ENCODE measurements at regions not wholly inside any gene's neighbourhood (a gene's known extent, or its start where the extent isn't known, plus 50 kb on each side); places are given as distances from the start of the nearest gene placed in this dataset.

- Histone ChIP-seq H3K9me3 (ENCODE audit: control insufficient read depth, insufficient read depth, low read length) (no peaks in the 10 kb centered on the region), H3K27me3 (ENCODE audit: control insufficient read depth, insufficient read depth, low read length) (no peaks in the 10 kb centered on the region), H3K4me1 (ENCODE audit: control insufficient read depth, insufficient read depth, low read length) (no peaks in the 10 kb centered on the region), H3K36me3 (ENCODE audit: control insufficient read depth, insufficient read depth, low read length) (no peaks in the 10 kb centered on the region), H3K27ac (ENCODE audit: low read depth, low read length) (no peak overlapping the region), H3K4me3 (ENCODE audit: low read depth, low read length) (no peak overlapping the region)
- WGBS (ENCODE audit: insufficient coverage): no CpG with 5 or more reads among the region's 2 CpGs
- no peak for DNase-seq (ENCODE audit: low read depth in 4 of 6, low spot score in 6 of 6)
Observed at GRCh38 chr4:89563431-89563830, 255.8 kb upstream of the GPRIN3 start.

- Histone ChIP-seq H3K4me3 (ENCODE audit: low read depth, low read length) (no peak overlapping the region), H3K27ac (ENCODE audit: low read depth, low read length) (no peak overlapping the region), H3K27me3 (ENCODE audit: control insufficient read depth, insufficient read depth, low read length) (no peaks in the 10 kb centered on the region), H3K36me3 (ENCODE audit: control insufficient read depth, insufficient read depth, low read length) (no peaks in the 10 kb centered on the region), H3K4me1 (ENCODE audit: control insufficient read depth, insufficient read depth, low read length) (no peaks in the 10 kb centered on the region), H3K9me3 (ENCODE audit: control insufficient read depth, insufficient read depth, low read length) (no peaks in the 10 kb centered on the region)
- DNase-seq (ENCODE audit: low read depth in 4 of 6, low spot score in 6 of 6): no peak
- WGBS (ENCODE audit: insufficient coverage): no CpG with 5 or more reads among the region's 3 CpGs
Observed at GRCh38 chr4:89562746-89563145, 255.1 kb upstream of the GPRIN3 start.

- DNase-seq (ENCODE audit: low read depth in 4 of 6, low spot score in 6 of 6): no peak
- Histone ChIP-seq H3K4me1 (ENCODE audit: control insufficient read depth, insufficient read depth, low read length) (no peaks in the 10 kb centered on the region), H3K4me3 (ENCODE audit: low read depth, low read length) (no peak overlapping the region), H3K27ac (ENCODE audit: low read depth, low read length) (no peak overlapping the region), H3K36me3 (ENCODE audit: control insufficient read depth, insufficient read depth, low read length) (no peaks in the 10 kb centered on the region), H3K9me3 (ENCODE audit: control insufficient read depth, insufficient read depth, low read length) (no peaks in the 10 kb centered on the region), H3K27me3 (ENCODE audit: control insufficient read depth, insufficient read depth, low read length) (no peaks in the 10 kb centered on the region)
- WGBS (ENCODE audit: insufficient coverage): 86% methylated on average over 1 of the region's 2 CpGs
Observed at GRCh38 chr4:89561048-89561447, 253.4 kb upstream of the GPRIN3 start.

GRCh38 chr4:89558147-89558546 lies 250.5 kb upstream of the GPRIN3 start:
- no peaks in the 10 kb centered on the region for H3K36me3 ChIP-seq (ENCODE audit: control insufficient read depth, insufficient read depth, low read length)
- no peak for DNase-seq (ENCODE audit: low read depth in 4 of 6, low spot score in 6 of 6)
- no peaks in the 10 kb centered on the region for H3K9me3 ChIP-seq (ENCODE audit: control insufficient read depth, insufficient read depth, low read length)
- H3K4me1 ChIP-seq (ENCODE audit: control insufficient read depth, insufficient read depth, low read length): no peaks in the 10 kb centered on the region
- WGBS (ENCODE audit: insufficient coverage): no CpG with 5 or more reads among the region's 1 CpG
- H3K27me3 ChIP-seq (ENCODE audit: control insufficient read depth, insufficient read depth, low read length): no peaks in the 10 kb centered on the region
- H3K4me3 ChIP-seq (ENCODE audit: low read depth, low read length): no peak overlapping the region
- no peak overlapping the region for H3K27ac ChIP-seq (ENCODE audit: low read depth, low read length)

- H3K4me3 ChIP-seq (ENCODE audit: low read depth, low read length): no peak overlapping the region
- 83% methylated on average over 1 of the region's 4 CpGs for WGBS (ENCODE audit: insufficient coverage)
- H3K27ac ChIP-seq (ENCODE audit: low read depth, low read length): no peak overlapping the region
- no peaks in the 10 kb centered on the region for H3K9me3 ChIP-seq (ENCODE audit: control insufficient read depth, insufficient read depth, low read length)
- H3K27me3 ChIP-seq (ENCODE audit: control insufficient read depth, insufficient read depth, low read length): no peaks in the 10 kb centered on the region
- no peaks in the 10 kb centered on the region for H3K36me3 ChIP-seq (ENCODE audit: control insufficient read depth, insufficient read depth, low read length)
- no peaks in the 10 kb centered on the region for H3K4me1 ChIP-seq (ENCODE audit: control insufficient read depth, insufficient read depth, low read length)
- DNase-seq (ENCODE audit: low read depth in 4 of 6, low spot score in 6 of 6): no peak
Observed at GRCh38 chr4:89556601-89557305, 249.2 kb upstream of the GPRIN3 start.

GRCh38 chr4:89551191-89551590 lies 243.6 kb upstream of the GPRIN3 start:
- Histone ChIP-seq H3K27ac (ENCODE audit: low read depth, low read length) (no peak overlapping the region), H3K36me3 (ENCODE audit: control insufficient read depth, insufficient read depth, low read length) (no peaks in the 10 kb centered on the region), H3K4me1 (ENCODE audit: control insufficient read depth, insufficient read depth, low read length) (no peaks in the 10 kb centered on the region), H3K9me3 (ENCODE audit: control insufficient read depth, insufficient read depth, low read length) (no peaks in the 10 kb centered on the region), H3K4me3 (ENCODE audit: low read depth, low read length) (no peak overlapping the region), H3K27me3 (ENCODE audit: control insufficient read depth, insufficient read depth, low read length) (no peaks in the 10 kb centered on the region)
- no CpG with 5 or more reads among the region's 3 CpGs for WGBS (ENCODE audit: insufficient coverage)
- no peak for DNase-seq (ENCODE audit: low read depth in 4 of 6, low spot score in 6 of 6)

- Histone ChIP-seq H3K4me1 (ENCODE audit: control insufficient read depth, insufficient read depth, low read length) (no peaks in the 10 kb centered on the region), H3K4me3 (ENCODE audit: low read depth, low read length) (no peak overlapping the region), H3K27me3 (ENCODE audit: control insufficient read depth, insufficient read depth, low read length) (no peaks in the 10 kb centered on the region), H3K9me3 (ENCODE audit: control insufficient read depth, insufficient read depth, low read length) (no peaks in the 10 kb centered on the region), H3K27ac (ENCODE audit: low read depth, low read length) (no peak overlapping the region), H3K36me3 (ENCODE audit: control insufficient read depth, insufficient read depth, low read length) (no peaks in the 10 kb centered on the region)
- WGBS (ENCODE audit: insufficient coverage): 100% methylated on average over 1 of the region's 1 CpG
- no peak for DNase-seq (ENCODE audit: low read depth in 4 of 6, low spot score in 6 of 6)
Observed at GRCh38 chr4:89549907-89550306, 242.3 kb upstream of the GPRIN3 start.

- WGBS (ENCODE audit: insufficient coverage): no CpG with 5 or more reads among the region's 1 CpG
- no peak for DNase-seq (ENCODE audit: low read depth in 4 of 6, low spot score in 6 of 6)
- no peaks in the 10 kb centered on the region for H3K36me3 ChIP-seq (ENCODE audit: control insufficient read depth, insufficient read depth, low read length)
- no peaks in the 10 kb centered on the region for H3K27me3 ChIP-seq (ENCODE audit: control insufficient read depth, insufficient read depth, low read length)
- no peak overlapping the region for H3K27ac ChIP-seq (ENCODE audit: low read depth, low read length)
- H3K4me1 ChIP-seq (ENCODE audit: control insufficient read depth, insufficient read depth, low read length): no peaks in the 10 kb centered on the region
- H3K4me3 ChIP-seq (ENCODE audit: low read depth, low read length): no peak overlapping the region
- H3K9me3 ChIP-seq (ENCODE audit: control insufficient read depth, insufficient read depth, low read length): peaks cover 2% of the 10 kb centered on the region
Observed at GRCh38 chr4:89545315-89545714, 237.7 kb upstream of the GPRIN3 start.

- H3K4me3 ChIP-seq (ENCODE audit: low read depth, low read length): no peak overlapping the region
- no peak overlapping the region for H3K27ac ChIP-seq (ENCODE audit: low read depth, low read length)
- H3K27me3 ChIP-seq (ENCODE audit: control insufficient read depth, insufficient read depth, low read length): no peaks in the 10 kb centered on the region
Observed at GRCh38 chr4:89541998-89542397, 234.4 kb upstream of the GPRIN3 start.

GRCh38 chr4:89539797-89540711 lies 232.5 kb upstream of the GPRIN3 start:
- Histone ChIP-seq H3K9me3 (ENCODE audit: control insufficient read depth, insufficient read depth, low read length) (peaks cover 2% of the 10 kb centered on the region), H3K27me3 (ENCODE audit: control insufficient read depth, insufficient read depth, low read length) (no peaks in the 10 kb centered on the region), H3K4me1 (ENCODE audit: control insufficient read depth, insufficient read depth, low read length) (no peaks in the 10 kb centered on the region), H3K36me3 (ENCODE audit: control insufficient read depth, insufficient read depth, low read length) (no peaks in the 10 kb centered on the region), H3K4me3 (ENCODE audit: low read depth, low read length) (no peak overlapping the region), H3K27ac (ENCODE audit: low read depth, low read length) (no peak overlapping the region)
- no peak for DNase-seq (ENCODE audit: low read depth in 4 of 6, low spot score in 6 of 6)
- WGBS (ENCODE audit: insufficient coverage): no CpG with 5 or more reads among the region's 2 CpGs

More at GRCh38 chr4:89541998-89542397, 234.4 kb upstream of the GPRIN3 start:
- no peaks in the 10 kb centered on the region for H3K4me1 ChIP-seq (ENCODE audit: control insufficient read depth, insufficient read depth, low read length)
- H3K36me3 ChIP-seq (ENCODE audit: control insufficient read depth, insufficient read depth, low read length): no peaks in the 10 kb centered on the region
- peaks cover 2% of the 10 kb centered on the region for H3K9me3 ChIP-seq (ENCODE audit: control insufficient read depth, insufficient read depth, low read length)
- DNase-seq (ENCODE audit: low read depth in 4 of 6, low spot score in 6 of 6): no peak

Measured in spinal cord (tissue), 9 donors.